G401 (cell line): ENCODE measurements at regions not wholly inside any gene's neighbourhood (a gene's known extent, or its start where the extent isn't known, plus 50 kb on each side); places are given as distances from the start of the nearest gene placed in this dataset.
"Not testable (repeated sequence)": the region's sequence is repeated elsewhere in the genome, so short reads cannot be mapped to it uniquely, and the experiment has no call there.

Experiments used
- DNase-seq: peaks from one replicate; pipeline ENCODE4 v3.0.0-alpha.2; 2015; ENCODE audit warnings: low spot score
- in situ Hi-C: cut with HindIII; loops from 2 replicates; pipeline ENCODE4 v1.10.0; 2016; ENCODE audit warnings: low sequenced_read_pairs, mixed read lengths

DNA sequence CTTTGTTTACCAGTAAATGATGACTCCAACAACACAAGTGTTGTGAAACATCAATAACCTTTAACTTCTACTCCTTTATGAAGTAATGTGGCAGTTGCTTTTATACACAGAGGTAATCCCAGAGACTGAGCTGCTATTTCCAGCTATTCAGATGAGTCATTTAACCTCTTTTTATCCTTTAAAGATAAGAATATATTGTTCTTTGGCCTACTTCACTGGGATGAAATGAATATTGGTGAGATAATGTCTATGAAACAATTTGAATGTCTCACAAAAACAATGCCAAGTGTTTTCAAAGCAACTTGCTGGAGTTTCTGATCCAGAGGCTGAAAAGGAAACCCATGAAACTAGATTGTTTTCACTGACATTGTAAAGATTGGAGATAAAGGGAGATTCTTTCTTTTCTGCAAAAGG is 564.4 kb upstream of the LUZP2 start:
- in situ Hi-C loops, result no loop called here
- DNase-seq, result no peak

DNA sequence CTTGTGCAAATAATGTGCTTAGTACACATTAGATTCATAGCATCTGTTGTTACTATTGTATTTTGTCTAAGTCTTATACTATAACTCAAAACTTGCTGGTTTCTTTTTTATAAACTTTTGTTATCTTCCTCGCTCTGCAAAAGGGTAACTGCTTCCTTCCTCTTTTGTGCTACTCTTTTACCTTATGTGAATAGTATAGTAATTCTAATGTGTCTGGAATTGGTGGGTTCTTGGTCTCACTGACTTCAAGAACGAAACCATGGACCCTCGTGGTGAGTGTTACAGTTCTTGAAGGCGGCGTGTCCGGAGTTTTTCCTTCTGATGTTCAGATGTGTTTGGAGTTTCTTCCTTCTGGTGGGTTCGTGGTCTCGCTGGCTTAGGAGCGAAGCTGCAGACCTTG is 563.1 kb upstream of the LUZP2 start:
- no peak for DNase-seq
- in situ Hi-C loops, result no loop called here

DNA sequence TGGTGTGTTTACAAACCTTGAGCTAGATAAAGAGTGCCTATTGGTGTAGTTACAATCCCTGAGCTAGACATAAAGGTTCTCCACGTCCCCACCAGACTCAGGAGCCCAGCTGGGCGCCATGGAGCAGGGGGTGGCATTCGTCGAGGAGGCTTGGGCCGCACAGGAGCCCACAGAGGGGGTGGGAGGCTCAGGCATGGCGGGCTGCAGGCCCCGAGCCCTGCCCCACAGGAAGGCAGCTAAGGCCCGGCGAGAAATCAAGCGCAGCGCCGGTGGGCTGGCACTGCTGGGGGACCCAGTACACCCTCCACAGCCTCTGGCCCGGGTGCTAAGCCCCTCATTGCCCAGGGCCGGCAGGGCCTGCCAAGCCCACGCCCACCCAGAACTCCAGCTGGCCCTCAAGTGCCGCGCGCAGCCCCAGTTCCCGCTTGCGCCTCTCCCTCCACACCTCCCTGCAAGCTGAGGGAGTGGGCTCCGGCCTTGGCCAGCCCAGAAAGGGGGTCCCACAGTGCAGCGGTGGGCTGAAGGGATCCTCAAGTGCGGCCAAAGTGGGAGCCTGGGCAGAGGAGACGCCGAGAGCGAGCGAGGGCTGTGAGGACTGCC is 562.1 kb upstream of the LUZP2 start:
- in situ Hi-C loops, DNase-seq: not testable (repeated sequence)

DNA sequence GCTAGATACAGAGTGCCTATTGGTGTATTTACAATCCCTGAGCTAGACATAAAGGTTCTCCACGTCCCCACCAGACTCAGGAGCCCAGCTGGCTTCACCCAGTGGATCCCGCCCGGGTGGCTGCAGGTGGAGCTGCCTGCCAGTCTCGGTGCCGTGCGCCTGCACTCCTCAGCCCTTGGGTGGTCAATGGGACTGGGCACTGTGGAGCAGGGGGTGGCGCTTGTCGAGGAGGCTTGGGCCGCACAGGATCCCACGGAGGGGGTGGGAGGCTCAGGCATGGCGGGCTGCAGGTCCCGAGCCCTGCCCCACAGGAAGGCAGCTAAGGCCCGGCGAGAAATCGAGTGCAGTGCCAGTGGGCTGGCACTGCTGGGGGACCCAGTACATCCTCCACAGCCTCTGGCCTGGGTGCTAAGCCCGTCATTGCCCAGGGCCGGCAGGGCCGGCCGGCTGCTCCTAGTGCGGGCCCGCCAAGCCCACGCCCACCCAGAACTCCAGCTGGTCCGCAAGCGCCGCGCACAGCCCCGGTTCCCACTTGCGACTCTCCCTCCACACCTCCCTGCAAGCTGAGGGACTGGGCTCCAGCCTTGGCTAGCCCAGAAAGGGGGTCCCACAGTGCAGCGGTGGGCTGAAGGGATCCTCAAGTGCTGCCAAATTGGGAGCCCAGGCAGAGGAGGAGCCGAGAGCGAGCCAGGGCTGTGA is 554.6 kb upstream of the LUZP2 start:
- DNase-seq, in situ Hi-C loops: not testable (repeated sequence)

DNA sequence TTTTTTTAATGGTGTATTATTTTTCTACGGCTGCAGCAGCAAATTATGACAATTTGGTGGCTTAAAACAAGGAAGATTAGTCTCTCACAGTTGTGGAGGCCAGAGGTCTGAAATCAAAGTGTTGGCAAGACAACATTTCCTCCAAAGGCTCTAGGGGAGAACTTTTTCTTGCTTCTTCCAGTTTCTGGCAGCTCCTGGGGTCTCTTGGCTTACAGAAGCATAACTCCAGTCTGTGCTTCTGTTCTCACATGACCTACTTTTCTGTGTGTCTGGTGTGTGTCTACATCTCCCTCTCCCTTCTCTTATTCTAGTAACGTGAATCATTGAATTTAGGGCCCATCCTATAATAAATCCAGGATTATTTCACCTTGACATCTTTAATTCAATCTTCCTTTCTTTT is 551.9 kb upstream of the LUZP2 start:
- DNase-seq, result no peak
- in situ Hi-C loops, result no loop called here

DNA sequence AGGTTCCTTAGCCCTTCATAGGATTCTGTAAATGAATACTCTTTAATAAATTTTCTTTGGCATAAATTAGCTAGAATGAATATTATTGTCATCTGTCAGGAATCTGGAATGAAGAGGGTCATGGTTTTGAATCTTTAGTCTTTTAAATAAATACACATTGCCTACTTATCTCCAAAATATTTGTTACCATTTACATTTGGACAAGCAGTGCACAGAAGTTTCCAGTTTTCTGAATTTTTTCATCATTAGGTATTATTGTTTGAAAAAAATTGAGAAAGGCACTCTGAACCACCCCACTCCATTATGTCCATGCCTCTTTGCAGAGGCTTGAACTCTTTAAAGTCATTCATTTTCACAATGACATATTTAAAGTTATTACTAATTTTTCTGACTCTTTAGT is 549.0 kb upstream of the LUZP2 start:
- in situ Hi-C loops, result no loop called here
- no peak for DNase-seq

DNA sequence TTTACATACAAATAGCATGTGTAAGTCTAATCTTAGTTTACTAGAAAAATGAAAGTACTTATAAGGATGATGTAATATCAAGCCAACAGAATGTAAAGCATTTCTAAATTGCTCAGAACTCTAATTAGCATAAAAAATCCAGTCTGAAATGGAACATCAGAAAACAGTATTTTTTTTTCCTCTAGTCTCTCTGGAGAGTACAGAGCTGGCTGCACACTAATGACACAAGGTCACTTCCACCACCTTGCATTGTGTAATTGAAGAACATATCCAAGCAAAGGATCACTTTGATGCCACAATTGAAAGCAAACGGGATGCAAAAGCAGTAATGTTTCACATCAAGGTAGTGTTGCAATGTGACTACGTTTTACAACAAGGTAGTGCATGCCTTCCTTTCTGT is 548.0 kb upstream of the LUZP2 start:
- in situ Hi-C loops, result no loop called here
- DNase-seq, result no peak

DNA sequence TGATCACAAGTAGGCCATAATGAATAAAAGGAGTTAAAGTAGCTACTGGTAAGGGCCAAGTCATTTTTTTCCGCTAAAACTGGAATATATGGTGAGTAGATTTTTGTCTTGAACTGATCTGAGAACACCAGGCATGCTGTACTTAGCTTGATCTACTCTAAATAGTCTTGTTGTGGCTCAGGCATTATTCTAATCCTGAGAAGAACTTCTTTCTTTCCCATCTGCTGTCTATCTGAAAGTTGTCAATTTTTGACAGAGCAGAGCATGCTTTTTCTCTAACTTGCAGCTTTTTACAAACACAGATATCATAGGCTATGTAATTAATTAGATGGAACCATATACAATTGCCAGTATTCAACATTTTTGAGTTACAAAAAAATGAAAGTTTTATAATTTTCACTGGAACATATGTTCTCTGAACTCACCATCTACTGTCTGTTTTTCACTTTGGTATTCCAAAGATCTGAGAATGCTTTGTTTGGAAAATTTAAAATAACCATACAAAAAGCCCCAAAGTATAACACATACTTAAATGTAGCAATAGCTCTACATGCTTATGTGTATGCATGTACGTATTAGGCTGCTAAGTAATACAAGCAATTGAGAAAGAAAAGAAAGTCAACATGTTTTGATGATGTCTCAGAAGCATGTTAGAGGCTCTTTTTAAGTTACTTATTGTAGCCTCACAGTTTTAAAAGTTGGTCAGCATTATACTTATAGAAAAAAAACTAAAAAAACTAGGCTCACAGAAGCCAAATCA is 542.7 kb upstream of the LUZP2 start:
- DNase-seq, result no peak
- in situ Hi-C loops, result no loop called here

DNA sequence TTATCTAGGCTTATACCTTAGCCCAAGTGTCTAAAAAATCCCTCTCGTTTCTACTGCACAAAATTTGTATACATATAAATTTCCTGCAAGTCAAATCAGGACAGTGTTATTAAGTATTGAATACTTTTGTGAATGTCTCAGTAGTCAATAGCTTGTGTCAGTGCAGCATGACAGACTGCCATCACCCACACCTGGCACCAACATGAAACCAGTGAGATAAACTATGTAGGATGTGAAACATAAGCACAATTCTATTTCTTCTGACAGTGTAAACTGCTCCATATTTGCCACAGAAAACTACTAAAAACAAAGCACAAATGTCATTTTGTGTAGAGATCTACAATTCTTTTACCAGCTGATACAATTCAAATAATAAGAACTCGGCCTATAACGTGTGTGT is 542.1 kb upstream of the LUZP2 start:
- in situ Hi-C loops, result no loop called here
- no peak for DNase-seq

DNA sequence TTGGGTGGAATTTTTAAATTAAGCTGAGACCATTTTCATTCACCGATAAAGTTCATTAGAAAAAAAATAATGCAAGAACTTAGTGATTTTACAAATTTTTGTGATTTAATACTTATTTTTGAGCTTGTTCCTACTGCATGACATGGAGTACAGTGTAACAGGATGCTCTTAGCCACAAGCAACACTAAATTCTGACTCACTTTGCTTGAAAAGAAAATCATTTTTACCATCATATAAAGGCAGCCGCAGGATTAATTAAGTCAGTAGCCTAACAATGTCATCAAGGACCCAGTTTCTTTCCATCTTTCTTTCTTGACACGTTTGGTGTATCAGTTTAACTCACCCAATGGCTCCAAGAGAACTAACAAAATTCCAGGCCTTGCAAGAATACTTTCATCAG is 540.3 kb upstream of the LUZP2 start:
- DNase-seq, result no peak
- in situ Hi-C loops, result no loop called here

DNA sequence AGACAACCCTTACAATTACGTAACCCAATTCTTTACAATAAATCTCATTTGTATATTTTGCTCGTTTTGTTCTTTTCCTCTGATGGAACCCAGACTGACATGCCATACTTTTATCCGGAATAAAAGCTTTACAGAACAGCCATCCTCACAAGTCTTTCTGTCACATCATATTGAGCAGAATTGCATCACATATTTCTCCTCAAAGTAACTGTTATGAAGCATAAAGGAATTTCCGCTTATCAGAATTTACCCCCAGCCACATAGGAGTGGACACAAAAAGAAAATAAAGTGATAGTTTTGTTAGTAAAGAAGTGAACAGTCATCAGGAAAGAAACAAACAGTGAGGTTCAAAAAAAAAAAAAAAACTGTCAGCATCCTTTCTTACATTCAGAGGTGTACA is 539.5 kb upstream of the LUZP2 start:
- in situ Hi-C loops, result no loop called here
- no peak for DNase-seq

DNA sequence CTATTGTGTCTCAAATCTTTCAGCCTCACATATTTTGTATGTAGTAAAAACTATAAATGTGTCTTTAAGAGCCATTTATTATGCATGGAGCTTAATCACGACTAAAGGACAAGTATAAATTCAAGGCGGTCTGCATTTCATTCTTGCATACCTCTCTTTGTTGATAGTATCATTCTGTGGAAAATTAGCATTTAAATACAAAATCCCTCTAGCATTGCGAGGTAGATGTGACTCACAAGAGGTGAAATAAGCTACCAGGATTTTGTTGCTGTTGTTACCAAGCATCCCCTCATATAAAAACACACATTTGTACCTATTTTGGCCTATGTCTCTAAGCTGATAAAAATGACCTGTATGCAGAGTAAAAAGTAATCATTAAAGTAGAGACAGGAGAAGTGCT is 537.4 kb upstream of the LUZP2 start:
- in situ Hi-C loops, result no loop called here
- DNase-seq, result no peak

DNA sequence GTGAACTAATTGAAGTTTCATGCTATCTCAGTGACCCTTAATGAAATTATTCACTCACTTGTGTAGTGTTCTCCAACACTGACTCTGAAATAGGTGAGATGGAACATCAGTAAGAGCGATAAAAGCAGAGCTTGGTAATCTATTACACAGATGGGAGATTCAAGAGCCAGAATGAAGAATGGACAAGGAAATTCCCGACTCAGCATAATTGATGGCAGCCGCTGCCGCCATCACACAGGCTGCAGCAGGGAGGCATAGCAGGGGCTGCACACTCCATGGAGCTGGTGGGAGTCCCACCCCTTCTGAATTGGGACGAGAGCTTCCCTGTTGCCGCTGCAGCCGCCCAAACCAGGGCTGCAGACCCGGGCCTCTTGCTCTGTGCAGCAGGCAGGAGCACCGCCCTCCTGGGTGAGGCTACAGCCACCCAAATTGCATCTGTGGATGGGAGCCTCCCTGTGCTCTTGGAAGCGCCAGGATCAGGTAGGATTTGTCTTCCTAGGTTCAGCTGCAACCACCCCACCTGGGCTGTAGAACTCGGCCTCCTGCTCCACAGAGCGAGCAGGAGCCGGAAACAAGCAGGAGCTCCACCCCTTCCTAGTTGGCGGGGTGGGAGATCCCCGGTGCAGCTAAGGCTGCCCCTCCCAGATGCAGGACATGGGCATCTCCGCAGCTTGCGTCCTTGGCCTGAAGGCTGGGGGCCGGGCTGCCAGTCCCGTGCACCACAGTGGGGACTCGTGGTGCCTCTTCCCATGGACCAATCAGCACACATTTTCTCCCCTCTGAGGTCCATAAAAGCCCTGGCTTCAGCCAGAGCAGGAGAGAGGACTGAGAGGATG is 535.1 kb upstream of the LUZP2 start:
- in situ Hi-C loops, result no loop called here
- DNase-seq, result no peak

DNA sequence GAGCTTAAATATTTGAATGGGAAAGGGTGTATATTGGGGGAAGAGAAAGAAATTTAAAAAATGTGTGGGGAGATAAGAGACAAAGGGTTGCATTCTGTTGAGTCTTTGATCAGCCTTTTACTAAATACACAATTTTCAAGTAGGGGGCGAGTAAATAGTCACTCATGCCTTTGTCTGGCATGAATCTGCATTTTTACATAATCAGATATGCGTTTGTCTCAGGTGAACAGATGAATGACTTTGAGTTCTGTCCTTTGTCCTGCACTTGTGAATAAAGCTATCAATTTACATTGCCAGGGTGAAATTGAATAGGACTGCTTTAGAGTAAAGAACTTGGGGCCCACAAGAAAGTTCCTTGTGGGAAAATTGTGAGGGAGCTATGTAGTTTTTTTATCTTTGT is 523.6 kb upstream of the LUZP2 start:
- no peak for DNase-seq
- in situ Hi-C loops, result no loop called here

DNA sequence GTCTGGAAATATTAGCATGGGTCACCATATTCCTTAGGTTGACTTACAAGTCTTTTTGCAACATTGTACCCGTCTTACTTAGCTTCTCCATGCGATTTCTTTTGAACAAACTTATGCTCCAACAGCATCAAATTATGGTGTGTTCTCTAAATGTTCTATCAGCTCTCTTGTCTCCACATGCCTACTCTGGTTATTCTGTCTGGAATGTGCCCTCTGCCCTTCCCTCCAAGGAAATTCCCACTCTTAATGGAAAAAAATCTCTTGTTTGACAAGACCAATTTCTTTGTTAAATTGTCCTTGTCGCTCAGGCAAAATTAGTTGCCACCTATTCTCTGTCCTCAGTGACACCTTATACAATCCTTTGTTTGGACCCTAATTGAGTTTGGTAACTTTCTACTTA is 522.8 kb upstream of the LUZP2 start:
- no peak for DNase-seq
- in situ Hi-C loops, result no loop called here

DNA sequence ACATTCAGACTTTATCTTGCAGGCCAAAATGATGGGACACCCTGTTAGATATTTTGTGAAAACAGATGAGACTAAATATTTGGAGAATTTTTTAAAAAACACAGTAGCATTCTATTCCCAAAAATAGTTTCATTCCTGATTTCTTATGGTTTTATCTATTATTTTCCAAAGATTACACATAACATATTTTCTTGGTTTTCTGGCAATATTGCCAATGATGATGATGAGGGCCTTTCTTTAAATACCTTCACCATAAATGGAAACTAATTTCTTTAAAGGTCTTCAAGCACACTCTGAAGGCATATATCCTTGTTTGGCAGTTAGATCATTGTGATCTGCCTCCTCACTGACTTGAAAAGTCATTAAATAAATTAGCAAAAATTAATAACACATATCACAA is 522.3 kb upstream of the LUZP2 start:
- in situ Hi-C loops, result no loop called here
- DNase-seq, result no peak

DNA sequence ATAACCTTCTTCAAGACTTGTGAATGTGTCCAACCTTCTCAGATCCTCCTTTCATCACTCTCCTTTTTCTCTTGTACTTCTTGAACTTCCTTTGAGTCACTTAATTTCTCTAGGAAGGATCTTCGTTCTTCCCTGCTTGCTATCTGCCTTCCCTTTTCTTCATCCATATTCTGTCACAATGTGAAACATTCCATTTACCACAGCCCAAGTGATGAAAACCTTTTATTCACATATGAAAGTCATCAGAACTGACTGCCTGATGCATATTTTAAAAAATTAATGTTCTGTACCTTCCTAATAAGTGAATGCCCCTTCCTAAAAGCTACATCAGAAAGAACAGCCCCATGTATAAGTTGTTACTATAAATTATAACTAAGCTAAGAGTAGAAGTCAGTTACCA is 520.4 kb upstream of the LUZP2 start:
- in situ Hi-C loops, result no loop called here
- DNase-seq, result no peak

DNA sequence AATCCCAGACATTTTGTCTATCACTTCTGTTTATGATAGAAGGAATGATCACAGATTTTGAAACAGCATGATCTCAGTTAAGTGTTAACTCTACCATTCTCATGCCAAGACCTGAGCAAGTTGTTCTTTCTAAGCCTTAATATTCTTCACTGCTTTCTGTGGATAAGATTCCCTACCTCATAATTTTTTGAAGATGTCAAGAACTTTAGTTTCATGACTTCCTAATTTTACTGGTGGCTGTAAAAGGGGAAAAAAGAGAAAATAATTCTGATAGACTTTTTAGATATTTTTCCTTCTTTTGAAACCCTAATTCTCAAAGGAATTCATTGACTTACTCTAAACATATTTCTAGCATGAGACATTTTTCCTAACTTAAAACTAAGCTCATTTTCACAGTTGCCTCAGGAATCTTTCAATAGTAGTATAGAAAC is 520.0 kb upstream of the LUZP2 start:
- in situ Hi-C loops, result no loop called here
- no peak for DNase-seq

DNA sequence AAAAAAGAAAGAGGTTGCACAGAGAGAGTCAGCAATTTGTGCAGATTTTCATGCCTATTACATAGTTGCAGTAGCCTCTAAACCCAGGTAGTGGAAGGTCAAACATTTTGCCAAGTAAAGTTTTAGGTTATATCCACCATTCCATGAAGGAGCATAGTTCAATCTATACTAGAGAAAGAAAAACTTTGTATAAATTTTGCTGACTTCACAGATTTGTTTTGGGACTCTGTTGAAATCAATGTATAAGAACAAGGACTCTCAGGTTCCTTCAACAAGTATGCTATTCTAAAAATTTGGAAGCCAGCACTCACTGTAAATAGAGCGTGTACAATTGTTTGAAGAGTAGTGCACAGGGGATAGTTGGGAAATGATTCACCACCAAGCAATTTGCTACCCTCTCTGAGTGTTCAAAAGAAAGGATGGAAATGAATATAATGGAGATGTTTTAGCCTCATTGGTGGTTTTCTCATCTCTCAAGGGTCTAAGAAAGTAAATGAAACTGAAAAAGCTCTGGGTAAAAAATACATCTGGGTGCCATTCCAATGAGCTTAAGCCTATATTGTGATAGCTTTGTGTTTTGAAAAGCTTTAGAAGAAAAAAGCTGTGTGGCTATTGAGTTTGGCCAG is 508.4 kb upstream of the LUZP2 start:
- in situ Hi-C loops, result no loop called here
- DNase-seq, result no peak
